OCI-LY1 (cell line): ENCODE measurements at regions not wholly inside any gene's neighbourhood (a gene's known extent, or its start where the extent isn't known, plus 50 kb on each side); places are given as distances from the start of the nearest gene placed in this dataset.

ENCODE experiments used
- EZH2 ChIP-seq: fragments of 200-600 bp; sonication (generic), shearing (Covaris generic); IDR thresholded peaks from 2 replicates; pipeline ENCODE4 v1.8.0; 2017; ENCODE audit warnings: borderline replicate concordance, mixed run types, mild to moderate bottlenecking, antibody characterized with exemption, low read length, moderate library complexity, mixed read lengths
- TF ChIP-seq, protein P1 (sequence below): fragments of 200-600 bp; sonication (generic), shearing (Covaris generic); IDR thresholded peaks from 2 replicates; pipeline ENCODE4 v1.5.1; 2017; ENCODE audit warnings: mild to moderate bottlenecking, antibody characterized with exemption, low read length, moderate library complexity, mixed read lengths

DNA sequence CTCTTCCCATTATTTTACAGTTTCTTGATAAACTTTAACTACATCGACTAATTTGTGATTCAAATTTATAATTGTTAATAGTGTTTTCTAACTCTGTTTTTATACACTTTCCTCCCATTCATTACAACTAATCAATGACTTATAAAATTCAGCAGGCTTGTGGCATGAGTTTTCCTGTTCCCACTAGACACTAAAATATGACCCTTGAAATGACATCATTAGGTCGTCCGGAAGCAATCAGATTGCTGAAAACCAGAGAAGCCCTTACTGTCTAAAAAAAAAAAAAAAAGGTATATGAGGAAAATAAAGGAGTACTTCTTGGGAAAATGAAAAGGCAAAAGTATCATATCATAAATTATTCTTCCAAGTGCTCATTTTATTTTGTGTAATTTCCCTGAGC, 553.7 kb downstream of the ZNF608 start:
- TF ChIP-seq, protein P1, sequence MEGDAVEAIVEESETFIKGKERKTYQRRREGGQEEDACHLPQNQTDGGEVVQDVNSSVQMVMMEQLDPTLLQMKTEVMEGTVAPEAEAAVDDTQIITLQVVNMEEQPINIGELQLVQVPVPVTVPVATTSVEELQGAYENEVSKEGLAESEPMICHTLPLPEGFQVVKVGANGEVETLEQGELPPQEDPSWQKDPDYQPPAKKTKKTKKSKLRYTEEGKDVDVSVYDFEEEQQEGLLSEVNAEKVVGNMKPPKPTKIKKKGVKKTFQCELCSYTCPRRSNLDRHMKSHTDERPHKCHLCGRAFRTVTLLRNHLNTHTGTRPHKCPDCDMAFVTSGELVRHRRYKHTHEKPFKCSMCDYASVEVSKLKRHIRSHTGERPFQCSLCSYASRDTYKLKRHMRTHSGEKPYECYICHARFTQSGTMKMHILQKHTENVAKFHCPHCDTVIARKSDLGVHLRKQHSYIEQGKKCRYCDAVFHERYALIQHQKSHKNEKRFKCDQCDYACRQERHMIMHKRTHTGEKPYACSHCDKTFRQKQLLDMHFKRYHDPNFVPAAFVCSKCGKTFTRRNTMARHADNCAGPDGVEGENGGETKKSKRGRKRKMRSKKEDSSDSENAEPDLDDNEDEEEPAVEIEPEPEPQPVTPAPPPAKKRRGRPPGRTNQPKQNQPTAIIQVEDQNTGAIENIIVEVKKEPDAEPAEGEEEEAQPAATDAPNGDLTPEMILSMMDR = no peak
- TF ChIP-seq EZH2 = no peak
